Lung (tissue), 11 donors: ENCODE measurements at regions not wholly inside any gene's neighbourhood (a gene's known extent, or its start where the extent isn't known, plus 50 kb on each side); places are given as distances from the start of the nearest gene placed in this dataset.

Experiments used
- ATAC-seq: fragments of 200-7000 bp; cut with Tn5 transposase; one replicate; pipeline ENCODE4 v1.9.1; 2020; ENCODE audit warnings: moderate number of reproducible peaks; ENCODE audit not compliant: insufficient read depth, low FRiP score
- DNase-seq, 3 donors: peaks; one replicate each; pipeline ENCODE4 v3.0.0-alpha.2; 2013 to 2017
- H3K27ac ChIP-seq, 2 donors: one replicate each; pipeline ENCODE4 v1.5.1; 2013; ENCODE audit warnings: mild to moderate bottlenecking in 2 of 2, moderate library complexity in 2 of 2, control low read depth in 1 of 2, inconsistent platforms in 1 of 2, low read depth in 1 of 2, low read length in 1 of 2
- H3K27me3 ChIP-seq, 3 donors: one replicate each; pipeline ENCODE4 v1.5.1; 2013; ENCODE audit warnings: low read length in 2 of 3; ENCODE audit not compliant: control insufficient read depth in 3 of 3, insufficient read depth in 3 of 3
- H3K36me3 ChIP-seq, 4 donors: one replicate each; pipeline ENCODE4 v1.5.1; 2013; ENCODE audit warnings: low read length in 4 of 4, mild to moderate bottlenecking in 1 of 4, moderate library complexity in 1 of 4; ENCODE audit not compliant: control insufficient read depth in 4 of 4, insufficient read depth in 4 of 4
- H3K4me1 ChIP-seq, 5 donors: one replicate each; pipeline ENCODE4 v1.5.1; 2013; ENCODE audit warnings: low read length in 5 of 5, mild to moderate bottlenecking in 2 of 5, moderate library complexity in 1 of 5; ENCODE audit not compliant: control insufficient read depth in 5 of 5, insufficient read depth in 5 of 5
- H3K4me3 ChIP-seq: one replicate; pipeline ENCODE4 v1.5.1; 2013; ENCODE audit warnings: mild to moderate bottlenecking, control low read depth, moderate library complexity
- H3K9ac ChIP-seq, 2 donors: one replicate each; pipeline ENCODE4 v1.5.1; 2013; ENCODE audit warnings: low read length in 2 of 2, control low read depth in 1 of 2; ENCODE audit not compliant: insufficient read depth in 1 of 2
- H3K9me3 ChIP-seq, 4 donors: one replicate each; pipeline ENCODE4 v1.5.1; 2013; ENCODE audit warnings: low read length in 3 of 4, mild to moderate bottlenecking in 1 of 4, moderate library complexity in 1 of 4; ENCODE audit not compliant: control insufficient read depth in 4 of 4, insufficient read depth in 3 of 4
- WGBS, 2 donors: extraction: QIAGEN DNeasy Blood & Tissue Kit; methylation state at CpG; one replicate each; pipeline ENCODE4 v1.1.7; 2013; 5-methylcytosine and 5-hydroxymethylcytosine counted together
- TF ChIP-seq, protein P1 (sequence below): IDR thresholded peaks from 2 replicates; pipeline ENCODE4 v1.5.1; 2012; ENCODE audit warnings: mild to moderate bottlenecking; ENCODE audit errors: control extremely low read depth, extremely low read depth
- donor health status: control.
- donor health status: control.
- donor health status: Bipolar disorder and iron deficiency.
- donor health status: healthy.
- donor health status: DM: yes; HTN: yes; CAD: no.

DNA sequence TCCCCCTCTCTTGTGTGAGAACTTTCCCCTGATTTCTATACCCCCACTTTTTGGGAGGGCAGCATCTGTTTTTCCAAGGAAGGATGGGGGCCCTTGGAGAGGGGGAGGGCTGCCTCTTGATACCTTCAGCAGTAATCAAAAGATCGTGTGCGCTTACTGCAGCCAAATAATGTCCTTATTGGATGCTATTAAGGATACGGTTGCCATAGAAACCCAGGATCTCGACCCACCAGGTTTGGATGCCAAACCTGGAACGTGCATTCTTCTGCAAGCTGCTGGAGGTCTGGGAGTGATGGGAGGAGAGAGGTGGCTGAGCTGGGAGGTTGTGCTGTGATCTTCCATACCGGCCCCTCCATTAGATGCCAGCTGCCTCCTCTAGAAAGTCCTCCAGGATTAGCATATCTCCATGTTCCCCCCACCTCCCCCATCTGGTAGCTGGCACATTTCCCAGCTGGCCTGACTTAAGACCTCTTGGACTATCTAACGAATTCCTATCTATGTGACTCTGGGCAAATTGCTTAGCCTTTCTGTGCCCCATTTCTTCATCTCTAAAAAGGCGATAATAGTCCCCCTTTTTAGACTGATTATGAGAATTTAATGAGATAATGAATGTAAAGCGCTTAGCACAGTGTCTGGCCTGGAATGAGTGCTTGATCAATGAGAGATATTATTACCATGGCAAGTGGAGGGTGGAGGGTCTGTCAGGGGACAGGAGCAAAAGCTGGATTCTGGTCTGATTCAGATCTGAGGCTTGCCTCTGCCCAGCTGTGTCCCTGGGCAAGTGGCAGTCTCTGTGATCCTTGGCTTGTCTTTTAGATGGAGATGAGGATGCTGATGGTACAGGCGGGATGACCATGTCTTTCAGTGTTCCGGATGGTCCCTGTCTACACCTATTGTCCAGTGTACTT is 78.5 kb upstream of the PCBD1 start:
- no peaks in the 10 kb centered on the region for H3K9me3 ChIP-seq
- no peaks in the 10 kb centered on the region for H3K4me1 ChIP-seq
- 77 to 82% methylated on average over 11 of the region's 11 CpGs for WGBS, 2 donors
- DNase-seq (no peak), ATAC-seq (no peak)
- no peak overlapping the region for H3K27ac ChIP-seq
- peaks cover 0 to 5% (median 0%) of the 10 kb centered on the region in 3 donors for H3K27me3 ChIP-seq
- TF ChIP-seq, protein P1, sequence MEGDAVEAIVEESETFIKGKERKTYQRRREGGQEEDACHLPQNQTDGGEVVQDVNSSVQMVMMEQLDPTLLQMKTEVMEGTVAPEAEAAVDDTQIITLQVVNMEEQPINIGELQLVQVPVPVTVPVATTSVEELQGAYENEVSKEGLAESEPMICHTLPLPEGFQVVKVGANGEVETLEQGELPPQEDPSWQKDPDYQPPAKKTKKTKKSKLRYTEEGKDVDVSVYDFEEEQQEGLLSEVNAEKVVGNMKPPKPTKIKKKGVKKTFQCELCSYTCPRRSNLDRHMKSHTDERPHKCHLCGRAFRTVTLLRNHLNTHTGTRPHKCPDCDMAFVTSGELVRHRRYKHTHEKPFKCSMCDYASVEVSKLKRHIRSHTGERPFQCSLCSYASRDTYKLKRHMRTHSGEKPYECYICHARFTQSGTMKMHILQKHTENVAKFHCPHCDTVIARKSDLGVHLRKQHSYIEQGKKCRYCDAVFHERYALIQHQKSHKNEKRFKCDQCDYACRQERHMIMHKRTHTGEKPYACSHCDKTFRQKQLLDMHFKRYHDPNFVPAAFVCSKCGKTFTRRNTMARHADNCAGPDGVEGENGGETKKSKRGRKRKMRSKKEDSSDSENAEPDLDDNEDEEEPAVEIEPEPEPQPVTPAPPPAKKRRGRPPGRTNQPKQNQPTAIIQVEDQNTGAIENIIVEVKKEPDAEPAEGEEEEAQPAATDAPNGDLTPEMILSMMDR, result no peak
- H3K9ac ChIP-seq, result no peak overlapping the region
- no peaks in the 10 kb centered on the region for H3K36me3 ChIP-seq
- H3K4me3 ChIP-seq, result no peak overlapping the region

DNA sequence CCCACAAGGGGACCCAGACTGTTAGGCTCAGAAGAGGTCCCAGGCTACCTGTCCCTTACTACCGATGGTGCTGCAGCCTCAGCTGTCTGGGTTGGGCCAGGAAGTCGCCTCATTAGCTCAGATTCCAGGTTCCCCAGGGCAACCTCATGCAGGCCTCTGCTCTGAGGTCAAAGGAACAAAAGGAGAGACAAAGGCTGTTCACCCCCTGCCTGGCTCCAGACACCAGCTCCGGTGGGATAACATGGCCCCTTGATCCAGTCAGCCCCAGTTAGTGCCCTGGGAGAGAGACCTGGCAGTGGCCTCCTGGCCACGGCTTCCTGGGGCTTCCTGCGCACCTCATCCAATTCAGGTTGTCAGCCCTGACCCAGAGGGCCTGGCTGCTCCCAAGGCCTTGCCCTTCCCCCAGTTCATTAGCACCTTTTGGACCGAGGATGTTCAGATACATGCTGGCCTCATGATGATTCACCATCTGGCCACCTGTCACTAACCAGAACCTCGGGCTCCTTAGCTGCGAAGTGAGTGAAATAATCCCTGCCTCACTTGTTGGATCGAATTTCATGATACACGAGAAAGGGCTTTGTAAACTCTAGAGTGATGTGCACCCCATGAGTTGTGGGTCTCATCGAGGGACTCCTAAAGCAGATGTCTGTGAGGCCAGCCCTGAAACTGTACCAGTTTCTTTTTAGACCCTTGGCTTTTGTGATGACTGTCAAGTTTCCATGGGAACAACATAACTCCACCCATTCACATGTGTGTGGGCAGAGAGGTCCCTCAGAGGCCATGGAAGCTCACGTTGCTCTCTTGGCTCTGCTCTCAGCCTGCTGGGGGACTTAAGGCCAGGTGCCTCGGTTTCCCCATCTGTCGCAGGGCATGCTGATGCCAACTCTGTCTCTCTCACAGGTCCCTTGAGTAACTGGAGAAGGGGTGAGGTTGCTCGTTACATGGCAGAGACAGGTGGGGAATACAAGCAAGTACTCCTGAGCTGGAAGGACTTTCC is 79.5 kb upstream of the PCBD1 start:
- Histone ChIP-seq H3K4me3 (no peak overlapping the region), H3K9me3 (no peaks in the 10 kb centered on the region), H3K27ac (no peak overlapping the region), H3K9ac (no peak overlapping the region), H3K4me1 (no peaks in the 10 kb centered on the region), H3K27me3 (peaks cover 0 to 5% (median 0%) of the 10 kb centered on the region in 3 donors), H3K36me3 (no peaks in the 10 kb centered on the region)
- 73 to 81% methylated on average over 15 of the region's 15 CpGs for WGBS, 2 donors
- TF ChIP-seq, protein P1, result no peak
- ATAC-seq (no peak), DNase-seq (peak in 2 of 3 donors; percentile 10 to 15)

DNA sequence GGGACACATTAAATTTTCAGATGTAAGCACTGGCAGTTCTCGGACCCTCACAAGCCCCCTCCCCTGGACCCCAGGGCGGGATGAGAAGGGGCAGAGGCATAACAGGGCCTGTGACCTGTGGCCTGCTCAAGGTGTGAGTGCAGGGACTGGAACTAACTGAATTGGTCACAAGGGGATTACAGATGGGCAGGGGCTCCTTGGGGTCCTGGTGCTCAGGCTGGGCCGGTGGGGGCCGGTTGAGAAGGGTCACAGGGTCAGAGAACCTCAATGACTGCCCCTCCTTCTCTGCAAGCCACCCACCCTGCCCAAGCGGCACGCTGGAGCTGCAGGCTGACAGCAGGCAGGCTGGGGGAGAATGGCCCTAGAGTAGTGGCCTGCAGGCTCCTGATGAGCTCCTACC is 80.8 kb upstream of the PCBD1 start:
- Histone ChIP-seq H3K9ac (no peak overlapping the region), H3K4me3 (no peak overlapping the region), H3K27me3 (no peaks in the 10 kb centered on the region), H3K9me3 (no peaks in the 10 kb centered on the region), H3K27ac (no peak overlapping the region), H3K4me1 (no peaks in the 10 kb centered on the region), H3K36me3 (no peaks in the 10 kb centered on the region)
- TF ChIP-seq, protein P1, result no peak
- DNase-seq (no peak), ATAC-seq (no peak)
- WGBS, 2 donors, result 82 to 84% methylated on average over 4 to 6 of the region's 6 CpGs
